ENCODE measurements at regions not wholly inside any gene's neighbourhood (a gene's known extent, or its start where the extent isn't known, plus 50 kb on each side); places are given as distances from the start of the nearest gene placed in this dataset.

GRCh38 chr7:142590077-142590476, 159.2 kb upstream of the PRSS1 start:
- intact Hi-C loops (cut with micrococcal nuclease; ENCODE audit: unreplicated experiment): no loop called here
- TF ChIP-seq CTCF (conservative IDR thresholded peaks at IDR 0.05; ENCODE audit: low read depth, low read length): no peak
- no peak for TF ChIP-seq EZH2 (IDR thresholded peaks at IDR 0.05; ENCODE audit: borderline replicate concordance, low read depth, low read length, poor library complexity, severe bottlenecking)
- H3K36me3 ChIP-seq (ENCODE audit: insufficient read depth, low read length, poor library complexity, severe bottlenecking): no peaks in the 10 kb centered on the region
- H3K27ac ChIP-seq (ENCODE audit: low read depth, low read length, poor library complexity, severe bottlenecking): no peak overlapping the region
- ChIA-PET POLR2A (ENCODE audit: low non-redundant PET) (no interaction called here), CTCF (interaction anchor here (1.4 kb wide), 1 partner anchor 74 kb away, joined by 6 read pairs; no protein-coding TSS in a partner anchor)
- H3K9me3 ChIP-seq (ENCODE audit: low read depth, low read length, poor library complexity, severe bottlenecking): no peaks in the 10 kb centered on the region
- DNase-seq (ENCODE audit: low spot score): no peak
- no peak overlapping the region for H3K4me3 ChIP-seq (ENCODE audit: low read depth, low read length, poor library complexity, severe bottlenecking)
- peaks cover 6% of the 10 kb centered on the region for H3K27me3 ChIP-seq (replicated peaks; ENCODE audit: insufficient read depth, low read depth, low read length, poor library complexity)
- no peaks in the 10 kb centered on the region for H3K4me1 ChIP-seq (ENCODE audit: insufficient read depth, low read length, poor library complexity, severe bottlenecking)
- BruUV-seq (replicated peaks): no TSS peak

- H3K27me3 ChIP-seq (replicated peaks; ENCODE audit: insufficient read depth, low read depth, low read length, poor library complexity): no peaks in the 10 kb centered on the region
- no peak overlapping the region for H3K4me3 ChIP-seq (ENCODE audit: low read depth, low read length, poor library complexity, severe bottlenecking)
- H3K36me3 ChIP-seq (ENCODE audit: insufficient read depth, low read length, poor library complexity, severe bottlenecking): no peaks in the 10 kb centered on the region
- H3K27ac ChIP-seq (ENCODE audit: low read depth, low read length, poor library complexity, severe bottlenecking): no peak overlapping the region
- CTCF ChIA-PET: interaction anchor here (0.7 to 1.2 kb wide), 3 partner anchors 20 to 52 kb away, joined by 3 to 7 read pairs (median 4); no protein-coding TSS in a partner anchor
- no TSS peak for BruUV-seq (replicated peaks)
- intact Hi-C loops (cut with micrococcal nuclease; ENCODE audit: unreplicated experiment): loop anchor here (2.0 kb wide), 1 partner anchor 53 kb away; no protein-coding TSS in a partner anchor
- TF ChIP-seq CTCF (conservative IDR thresholded peaks at IDR 0.05; ENCODE audit: low read depth, low read length) (peak; percentile 62), EZH2 (IDR thresholded peaks at IDR 0.05; ENCODE audit: borderline replicate concordance, low read depth, low read length, poor library complexity, severe bottlenecking) (no peak)
- no peaks in the 10 kb centered on the region for H3K4me1 ChIP-seq (ENCODE audit: insufficient read depth, low read length, poor library complexity, severe bottlenecking)
- DNase-seq (ENCODE audit: low spot score): peak; percentile 61
- POLR2A ChIA-PET (ENCODE audit: low non-redundant PET): no interaction called here
- H3K9me3 ChIP-seq (ENCODE audit: low read depth, low read length, poor library complexity, severe bottlenecking): no peaks in the 10 kb centered on the region
These were observed 161.6 kb upstream of the PRSS1 start for GRCh38 chr7:142587578-142588191.

- no peak overlapping the region for H3K4me3 ChIP-seq (ENCODE audit: low read depth, low read length, poor library complexity, severe bottlenecking)
- no peak for TF ChIP-seq EZH2 (IDR thresholded peaks at IDR 0.05; ENCODE audit: borderline replicate concordance, low read depth, low read length, poor library complexity, severe bottlenecking)
- TF ChIP-seq CTCF (conservative IDR thresholded peaks at IDR 0.05; ENCODE audit: low read depth, low read length): no peak
- BruUV-seq (replicated peaks): no TSS peak
- H3K4me1 ChIP-seq (ENCODE audit: insufficient read depth, low read length, poor library complexity, severe bottlenecking): no peaks in the 10 kb centered on the region
- no peaks in the 10 kb centered on the region for H3K36me3 ChIP-seq (ENCODE audit: insufficient read depth, low read length, poor library complexity, severe bottlenecking)
- ChIA-PET POLR2A (ENCODE audit: low non-redundant PET) (no interaction called here), CTCF (no interaction called here)
- no peaks in the 10 kb centered on the region for H3K9me3 ChIP-seq (ENCODE audit: low read depth, low read length, poor library complexity, severe bottlenecking)
- DNase-seq (ENCODE audit: low spot score): no peak
- intact Hi-C loops (cut with micrococcal nuclease; ENCODE audit: unreplicated experiment): loop anchor here (2.0 kb wide), 1 partner anchor 52 kb away; no protein-coding TSS in a partner anchor
- H3K27ac ChIP-seq (ENCODE audit: low read depth, low read length, poor library complexity, severe bottlenecking): no peak overlapping the region
- H3K27me3 ChIP-seq (replicated peaks; ENCODE audit: insufficient read depth, low read depth, low read length, poor library complexity): no peaks in the 10 kb centered on the region
These were observed 162.7 kb upstream of the PRSS1 start for GRCh38 chr7:142586611-142587010.
